Endothelial cell of umbilical vein (primary cell): ENCODE measurements at regions not wholly inside any gene's neighbourhood (a gene's known extent, or its start where the extent isn't known, plus 50 kb on each side); places are given as distances from the start of the nearest gene placed in this dataset.

Source experiments
- BruUV-seq: library from RNA; stranded (reverse); fragments of 400-500 nt; replicated peaks from 2 replicates; lab custom pipeline; 2021; lab: Mats Ljungman, UMichigan
- CTCF ChIA-PET: fragments of 300-600, 350-600 bp; sonication (Branson Sonifier 250); formaldehyde crosslinking; loops from one replicate; lab custom pipeline; 2021; ENCODE audit warnings: antibody characterized with exemption, inconsistent platforms; lab: Charles Lee
- POLR2A ChIA-PET: fragments of 300-600, 350-600 bp; sonication (Branson Sonifier 250); formaldehyde crosslinking; loops from one replicate; lab custom pipeline; 2021; ENCODE audit warnings: antibody characterized with exemption, inconsistent platforms; lab: Charles Lee
- DNase-seq: peaks from one replicate; pipeline ENCODE4 v3.0.0-alpha.2; 2011; ENCODE audit warnings: low read depth, low spot score
- FAIRE-seq: peaks from 2 replicates; lab custom pipeline; 2011; peaks lifted over from hg19 to GRCh38; lab: Jason Lieb, UNC
- H2AFZ ChIP-seq: 2 replicates; pipeline ENCODE4 v1.6.0; 2012; ENCODE audit warnings: low read depth, low read length, control low read depth, inconsistent platforms
- H3K27ac ChIP-seq: 2 replicates; pipeline ENCODE4 v1.5.1; 2011; ENCODE audit warnings: low read depth, mild to moderate bottlenecking, control low read depth, low read length, moderate library complexity; ENCODE audit not compliant: insufficient read depth
- H3K27me3 ChIP-seq, 2 experiments: 2 replicates each; pipeline versions ENCODE4 v1.6.0 to v1.6.1; 2011; ENCODE audit warnings: low read length in 2 of 2, mixed read lengths in 1 of 2; ENCODE audit not compliant: control insufficient read depth in 2 of 2, insufficient read depth in 2 of 2
- H3K36me3 ChIP-seq, 2 experiments: 2 replicates in 1 of 2; 3 replicates in 1 of 2; pipeline ENCODE4 v1.5.1; 2011; ENCODE audit warnings: low read length in 2 of 2, mild to moderate bottlenecking in 1 of 2, moderate library complexity in 1 of 2; ENCODE audit not compliant: control insufficient read depth in 2 of 2, insufficient read depth in 2 of 2; ENCODE audit errors: extremely low read depth in 1 of 2
- H3K4me1 ChIP-seq: 3 replicates; pipeline ENCODE4 v1.5.1; 2011; ENCODE audit warnings: mild to moderate bottlenecking, low read length; ENCODE audit not compliant: control insufficient read depth, insufficient read depth; ENCODE audit errors: extremely low read depth
- H3K4me2 ChIP-seq: 2 replicates; pipeline ENCODE4 v1.6.1; 2011; ENCODE audit warnings: low read length, control low read depth, mixed read lengths; ENCODE audit not compliant: insufficient read depth
- H3K4me3 ChIP-seq, 3 experiments: fragments of 200-600 bp in 1 of 3; sonication (generic), shearing (Covaris generic) in 1 of 3; replicated peaks in 1 of 3; 2 replicates each; pipeline ENCODE4 v1.5.1; 2011 to 2016; ENCODE audit warnings: control low read depth in 3 of 3, low read length in 3 of 3, mild to moderate bottlenecking in 2 of 3, inconsistent platforms in 1 of 3, low read depth in 1 of 3, moderate library complexity in 1 of 3; ENCODE audit not compliant: insufficient read depth in 1 of 3
- H3K79me2 ChIP-seq: 2 replicates; pipeline ENCODE4 v1.6.0; 2012; ENCODE audit warnings: low read length, inconsistent platforms; ENCODE audit not compliant: control insufficient read depth, insufficient read depth
- H3K9ac ChIP-seq: replicated peaks from 2 replicates; pipeline ENCODE3; 2011; ENCODE audit warnings: low read length, control low read depth; ENCODE audit not compliant: insufficient read depth; ENCODE audit errors: extremely low read depth
- H3K9me1 ChIP-seq: replicated peaks from 3 replicates; pipeline ENCODE4 v1.6.0; 2011; ENCODE audit warnings: mild to moderate bottlenecking, low read length; ENCODE audit not compliant: control insufficient read depth, insufficient read depth; ENCODE audit errors: extremely low read depth
- H3K9me3 ChIP-seq: replicated peaks from 2 replicates; pipeline ENCODE4 v1.5.1; 2012; ENCODE audit warnings: low read length, inconsistent platforms; ENCODE audit not compliant: control insufficient read depth, insufficient read depth
- H4K20me1 ChIP-seq: replicated peaks from 2 replicates; pipeline ENCODE3; 2011; ENCODE audit warnings: mild to moderate bottlenecking, low read length; ENCODE audit not compliant: control insufficient read depth, insufficient read depth; ENCODE audit errors: extremely low read depth
- CTCF ChIP-seq, 2 donors: IDR thresholded peaks; 1 replicate in 1 of 2; 2 replicates in 1 of 2; pipeline ENCODE4 v1.5.1; 2011; ENCODE audit warnings: low read length in 2 of 2, mild to moderate bottlenecking in 2 of 2, moderate library complexity in 2 of 2, control low read depth in 1 of 2, inconsistent platforms in 1 of 2, low read depth in 1 of 2; ENCODE audit not compliant: insufficient read depth in 1 of 2; ENCODE audit errors: extremely low read depth in 1 of 2
- EZH2 ChIP-seq: IDR thresholded peaks from 2 replicates; pipeline ENCODE4 v1.6.1; 2012; ENCODE audit warnings: borderline replicate concordance, low read depth, mild to moderate bottlenecking, moderate library complexity, low read length, inconsistent platforms; ENCODE audit not compliant: severe bottlenecking
- GATA2 ChIP-seq: IDR thresholded peaks from 2 replicates; pipeline ENCODE4 v1.7.0; 2011; ENCODE audit warnings: low read depth, mild to moderate bottlenecking, moderate library complexity, mixed read lengths, low read length; ENCODE audit not compliant: insufficient read length, insufficient read depth
- JUN ChIP-seq: IDR thresholded peaks from 2 replicates; pipeline ENCODE4 v1.6.1; 2011; ENCODE audit warnings: borderline replicate concordance, low read depth; ENCODE audit not compliant: insufficient read length, insufficient read depth
- MYC ChIP-seq: IDR thresholded peaks from one replicate; pipeline ENCODE4 v1.6.1; 2011; ENCODE audit warnings: mild to moderate bottlenecking, low read depth, low read length
- POLR2A ChIP-seq: IDR thresholded peaks from 2 replicates; pipeline ENCODE4 v1.6.1; 2012; ENCODE audit warnings: low read depth, mild to moderate bottlenecking, control low read depth, low read length
- POLR2AphosphoS5 ChIP-seq: IDR thresholded peaks from 2 replicates; pipeline ENCODE4 v1.6.1; 2012; ENCODE audit warnings: low read depth, mild to moderate bottlenecking, control low read depth, low read length, moderate library complexity; ENCODE audit not compliant: insufficient read depth
- dilution Hi-C: fragments of 300-500 bp; cut with MboI; formaldehyde crosslinking; loops from one replicate; pipeline ENCODE4 v1.15.0; 2019; ENCODE audit warnings: low sequenced_read_pairs; ENCODE audit not compliant: extremely low pct_ligation_motif_present
- intact Hi-C: fragments of 100-400 bp; cut with micrococcal nuclease; formaldehyde crosslinking; loops from one replicate; pipeline ENCODE4 v1.10.0; 2022

- H3K9me1 ChIP-seq, result no peaks in the 10 kb centered on the region
- no peak overlapping the region for H3K4me3 ChIP-seq
- dilution Hi-C loops (no loop called here), intact Hi-C loops (loop anchor here (2.0 kb wide), 1 partner anchor 63 kb away; the partner anchor contains the start of gene WAPL)
- peaks cover 2 to 3% of the 10 kb centered on the region in 2 experiments for H3K27me3 ChIP-seq
- TF ChIP-seq POLR2A (no peak), POLR2AphosphoS5 (no peak), JUN (no peak), EZH2 (no peak), CTCF (IDR thresholded peaks at IDR 0.05; ENCODE audit: extremely low read depth in 1 of 2, insufficient read depth in 1 of 2, low read depth in 1 of 2, low read length in 2 of 2) (no peak), GATA2 (no peak), MYC (no peak)
- DNase-seq (no peak), FAIRE-seq (no peak)
- no TSS peak for BruUV-seq
- CTCF ChIA-PET, result interaction anchor here (1.1 to 2.8 kb wide), 3 partner anchors 11 to 184 kb away, joined by 3 to 213 read pairs (median 14); no protein-coding TSS in a partner anchor
- no peak overlapping the region for H3K4me2 ChIP-seq
- H3K79me2 ChIP-seq, result no peaks in the 10 kb centered on the region
- no peak overlapping the region for H3K9ac ChIP-seq
- no peak overlapping the region for H2AFZ ChIP-seq
- no peaks in the 10 kb centered on the region for H3K4me1 ChIP-seq
- no peaks in the 10 kb centered on the region for H4K20me1 ChIP-seq
- H3K27ac ChIP-seq, result no peak overlapping the region
- no peaks in the 10 kb centered on the region for H3K9me3 ChIP-seq
- POLR2A ChIA-PET, result no interaction called here
- H3K36me3 ChIP-seq, result no peaks in the 10 kb centered on the region
These were observed 62.4 kb upstream of the WAPL start for GRCh38 chr10:86583983-86584382.
